NCI-H1694 treated with DMSO at 0.1 percent for 48 hours (cell line): ENCODE measurements at regions not wholly inside any gene's neighbourhood (a gene's known extent, or its start where the extent isn't known, plus 50 kb on each side); places are given as distances from the start of the nearest gene placed in this dataset.
"Not testable (repeated sequence)": the region's sequence is repeated elsewhere in the genome, so short reads cannot be mapped to it uniquely, and the experiment has no call there.

ENCODE experiments used
- DNase-seq: peaks from one replicate; lab custom pipeline; 2025; lab: John Stamatoyannopoulos, UW

DNA sequence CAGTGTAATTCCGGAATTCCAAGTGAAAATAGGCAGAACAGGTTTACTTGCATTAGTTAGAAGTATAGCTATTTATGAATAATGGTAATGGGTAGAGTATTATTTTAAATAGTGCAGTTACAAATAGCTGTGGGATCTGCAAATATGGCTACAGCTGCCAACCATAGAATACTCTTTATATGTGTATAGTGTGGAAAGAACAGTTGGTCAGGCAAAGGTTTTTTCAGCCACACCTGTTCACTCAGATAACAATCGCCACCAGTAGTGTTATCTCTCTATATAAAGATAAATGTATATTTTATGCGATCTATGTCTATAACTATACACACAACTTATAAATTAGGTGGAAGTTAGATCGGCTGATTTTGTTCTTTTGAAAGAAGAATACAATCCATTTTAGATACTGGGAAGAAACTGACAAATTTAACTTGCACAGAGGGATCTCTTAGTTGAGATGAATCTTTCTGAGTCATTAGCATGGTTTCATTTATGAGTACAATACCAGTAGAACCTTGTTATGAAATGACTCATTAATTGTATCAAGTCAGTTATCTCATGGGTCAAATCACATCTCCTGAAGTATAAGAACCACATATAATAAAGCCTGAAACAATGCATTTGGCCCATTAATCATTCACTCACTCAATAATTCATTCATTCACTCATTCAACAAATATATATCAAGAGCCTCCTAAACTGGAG lies 100.9 kb upstream of the NR3C2 start:
- DNase-seq: no peak

GRCh38 chr4:148540622-148541326 lies 98.6 kb upstream of the NR3C2 start:
- DNase-seq: no peak

GRCh38 chr4:148539387-148539786 lies 97.2 kb upstream of the NR3C2 start:
- no peak for DNase-seq

DNA sequence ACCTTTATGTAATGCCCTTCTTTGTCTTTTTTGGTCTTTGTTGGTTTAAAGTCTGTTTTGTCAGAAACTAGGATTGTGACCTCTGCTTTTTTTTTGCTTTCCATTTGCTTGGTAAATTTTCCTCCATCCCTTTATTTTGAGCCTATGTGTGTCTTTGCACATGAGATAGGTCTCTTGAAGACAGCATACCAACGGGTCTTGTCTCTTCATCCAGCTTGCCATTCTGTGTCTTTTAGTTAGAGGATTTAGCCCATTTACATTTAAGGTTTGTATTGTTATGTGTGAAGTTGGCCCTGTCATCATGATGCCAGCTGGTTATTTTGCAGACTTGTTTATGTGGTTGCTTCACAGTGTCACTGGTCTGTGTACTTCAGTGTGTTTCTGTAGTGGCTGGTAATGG lies 91.6 kb upstream of the NR3C2 start:
- not testable (repeated sequence) for DNase-seq

DNA sequence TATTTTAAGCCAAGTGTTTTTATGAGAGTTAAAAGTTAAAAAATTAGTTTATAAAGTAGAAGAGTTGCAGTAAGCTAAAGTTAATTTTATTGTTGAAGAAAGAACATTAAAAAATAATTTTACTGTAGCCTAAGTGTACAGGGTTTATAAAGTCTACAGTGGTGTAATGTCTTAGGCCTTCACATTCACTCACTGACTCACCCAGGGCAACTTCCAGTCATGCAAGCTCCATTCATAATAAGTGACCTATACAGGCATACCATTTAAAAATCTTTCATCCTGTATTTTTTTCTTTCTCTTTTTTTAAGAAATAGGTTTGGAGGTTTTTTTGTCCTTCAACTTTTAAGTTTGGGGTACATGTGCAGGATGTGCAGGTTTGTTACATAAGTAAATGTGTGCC lies 87.9 kb upstream of the NR3C2 start:
- no peak for DNase-seq

- no peak for DNase-seq
Measured at GRCh38 chr4:148527571-148527970, 85.4 kb upstream of the NR3C2 start.

GRCh38 chr4:148522995-148523394 lies 80.8 kb upstream of the NR3C2 start:
- DNase-seq: no peak

DNA sequence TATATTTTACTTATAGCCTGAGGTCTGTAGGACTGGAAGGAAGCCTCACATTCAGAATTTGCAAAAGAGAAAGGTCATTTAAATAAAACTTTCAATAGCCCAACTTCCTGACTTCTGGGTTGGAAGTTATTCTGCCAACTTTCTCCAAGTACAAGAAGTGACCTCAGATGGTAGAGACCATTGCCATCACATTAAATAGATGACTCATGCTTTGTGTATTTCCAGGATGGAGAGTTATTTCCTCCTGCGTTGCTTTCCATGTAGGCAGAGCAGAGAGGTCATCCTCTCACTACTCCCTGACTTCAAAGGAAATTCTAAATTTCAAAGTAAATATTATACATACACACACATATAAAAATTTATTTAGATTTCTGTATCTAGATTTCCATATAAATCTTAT lies 73.0 kb upstream of the NR3C2 start:
- DNase-seq: no peak

DNA sequence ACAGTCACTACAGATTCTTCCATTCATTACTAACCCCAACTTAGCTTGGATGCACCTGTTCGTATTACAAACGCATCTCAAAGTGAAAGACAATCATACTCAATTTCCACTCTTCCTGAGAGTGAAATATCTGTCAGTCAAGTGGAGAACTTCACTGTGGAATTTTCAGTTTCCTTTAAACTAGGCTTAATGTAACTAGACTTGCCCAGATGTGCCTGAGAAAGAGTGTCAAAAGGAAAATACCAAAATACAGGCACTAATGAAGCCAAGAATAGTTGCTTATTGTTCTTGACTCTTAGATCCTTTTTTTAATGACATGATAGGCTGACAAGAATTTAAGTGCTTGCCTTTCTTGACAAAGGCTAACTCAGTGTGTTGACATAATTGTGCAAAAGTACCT lies 72.4 kb upstream of the NR3C2 start:
- no peak for DNase-seq

DNA sequence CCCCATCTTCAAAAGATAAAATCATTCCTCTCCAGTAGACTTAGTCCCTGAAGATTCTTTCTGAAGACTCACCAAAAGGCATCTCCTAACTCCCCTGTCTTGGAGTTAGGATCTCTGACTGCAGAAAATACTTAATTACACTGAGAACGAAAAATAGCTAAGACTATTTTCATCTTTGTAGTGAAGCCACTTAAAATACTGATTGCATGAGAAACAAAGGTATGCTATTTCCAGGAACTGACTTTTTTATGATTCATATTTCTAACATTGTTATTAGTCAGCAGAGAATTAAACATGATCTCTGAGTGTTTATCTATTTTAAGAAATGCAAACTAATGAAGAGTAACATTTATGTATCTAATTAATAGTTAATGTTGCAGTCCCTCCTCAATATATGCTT lies 71.8 kb upstream of the NR3C2 start:
- DNase-seq: no peak

DNA sequence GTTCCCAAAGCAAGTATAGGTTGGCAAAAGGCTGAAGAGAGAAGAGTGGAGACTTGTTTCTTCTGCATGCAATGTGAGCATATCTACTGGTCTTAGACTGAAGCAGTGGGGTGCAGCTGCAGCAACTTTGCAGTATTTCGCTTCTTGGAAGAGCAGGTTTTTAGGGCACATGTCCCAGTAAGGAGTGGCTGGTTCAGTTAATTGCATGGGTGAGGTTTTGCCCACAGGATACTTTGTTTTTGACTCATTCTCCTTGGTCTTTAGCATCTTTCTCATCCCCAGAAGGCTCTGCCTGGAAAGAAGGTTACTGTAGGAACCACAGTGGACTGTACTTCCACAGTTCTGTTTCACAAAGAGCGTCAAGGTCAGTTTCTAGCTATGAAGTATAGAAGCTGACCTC lies 68.0 kb upstream of the NR3C2 start:
- DNase-seq: no peak

GRCh38 chr4:148503681-148504080 lies 61.5 kb upstream of the NR3C2 start:
- no peak for DNase-seq

GRCh38 chr4:148497258-148497657 lies 55.0 kb upstream of the NR3C2 start:
- no peak for DNase-seq

- no peak for DNase-seq
Measured at GRCh38 chr4:148495463-148495862, 53.2 kb upstream of the NR3C2 start.
